ENCODE measurements at regions not wholly inside any gene's neighbourhood (a gene's known extent, or its start where the extent isn't known, plus 50 kb on each side); places are given as distances from the start of the nearest gene placed in this dataset.

GRCh38 chr6:91437315-91437729, 850.5 kb upstream of the MAP3K7 start:
- TF ChIP-seq, protein P1, sequence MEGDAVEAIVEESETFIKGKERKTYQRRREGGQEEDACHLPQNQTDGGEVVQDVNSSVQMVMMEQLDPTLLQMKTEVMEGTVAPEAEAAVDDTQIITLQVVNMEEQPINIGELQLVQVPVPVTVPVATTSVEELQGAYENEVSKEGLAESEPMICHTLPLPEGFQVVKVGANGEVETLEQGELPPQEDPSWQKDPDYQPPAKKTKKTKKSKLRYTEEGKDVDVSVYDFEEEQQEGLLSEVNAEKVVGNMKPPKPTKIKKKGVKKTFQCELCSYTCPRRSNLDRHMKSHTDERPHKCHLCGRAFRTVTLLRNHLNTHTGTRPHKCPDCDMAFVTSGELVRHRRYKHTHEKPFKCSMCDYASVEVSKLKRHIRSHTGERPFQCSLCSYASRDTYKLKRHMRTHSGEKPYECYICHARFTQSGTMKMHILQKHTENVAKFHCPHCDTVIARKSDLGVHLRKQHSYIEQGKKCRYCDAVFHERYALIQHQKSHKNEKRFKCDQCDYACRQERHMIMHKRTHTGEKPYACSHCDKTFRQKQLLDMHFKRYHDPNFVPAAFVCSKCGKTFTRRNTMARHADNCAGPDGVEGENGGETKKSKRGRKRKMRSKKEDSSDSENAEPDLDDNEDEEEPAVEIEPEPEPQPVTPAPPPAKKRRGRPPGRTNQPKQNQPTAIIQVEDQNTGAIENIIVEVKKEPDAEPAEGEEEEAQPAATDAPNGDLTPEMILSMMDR (IDR thresholded peaks at IDR 0.05; ENCODE audit: low read depth, low read length): no peak
- TF ChIP-seq EZH2phosphoT487 (IDR thresholded peaks at IDR 0.05; ENCODE audit: low read depth): no peak
- no peaks in the 10 kb centered on the region for H4K20me1 ChIP-seq (ENCODE audit: insufficient read depth, low read length)
- H3K9me3 ChIP-seq (ENCODE audit: insufficient read depth, low read length): no peaks in the 10 kb centered on the region
- H3K4me3 ChIP-seq (ENCODE audit: low read length): no peak overlapping the region
- no peak overlapping the region for H2AFZ ChIP-seq (ENCODE audit: low read depth, low read length)
- no peak overlapping the region for H3K9ac ChIP-seq (ENCODE audit: low read length)
- no peak overlapping the region for H3K4me2 ChIP-seq (ENCODE audit: low read length)
- H3K27me3 ChIP-seq (ENCODE audit: low read depth, low read length): no peaks in the 10 kb centered on the region
- H3K36me3 ChIP-seq (replicated peaks; ENCODE audit: low read depth, low read length): no peaks in the 10 kb centered on the region
- 0 out of 2 replicates have a peak, but pooled peaks cover 3% of the 10 kb centered on the region for H3K4me1 ChIP-seq (ENCODE audit: low read length)
- no peaks in the 10 kb centered on the region for H3K79me2 ChIP-seq (ENCODE audit: low read length)
- H3K27ac ChIP-seq (ENCODE audit: low read length): no peak overlapping the region

- Histone ChIP-seq H2AFZ (ENCODE audit: low read depth, low read length) (no peak overlapping the region), H4K20me1 (ENCODE audit: insufficient read depth, low read length) (no peaks in the 10 kb centered on the region), H3K9me3 (ENCODE audit: insufficient read depth, low read length) (no peaks in the 10 kb centered on the region), H3K4me2 (ENCODE audit: low read length) (no peak overlapping the region), H3K27me3 (ENCODE audit: low read depth, low read length) (no peaks in the 10 kb centered on the region), H3K4me1 (ENCODE audit: low read length) (0 out of 2 replicates have a peak, but pooled peaks cover 3% of the 10 kb centered on the region), H3K9ac (ENCODE audit: low read length) (no peak overlapping the region), H3K79me2 (ENCODE audit: low read length) (no peaks in the 10 kb centered on the region), H3K27ac (ENCODE audit: low read length) (no peak overlapping the region), H3K4me3 (ENCODE audit: low read length) (no peak overlapping the region), H3K36me3 (replicated peaks; ENCODE audit: low read depth, low read length) (no peaks in the 10 kb centered on the region)
- TF ChIP-seq EZH2phosphoT487 (IDR thresholded peaks at IDR 0.05; ENCODE audit: low read depth): no peak
- TF ChIP-seq, protein P1 (IDR thresholded peaks at IDR 0.05; ENCODE audit: low read depth, low read length): no peak
These were observed 849.6 kb upstream of the MAP3K7 start for GRCh38 chr6:91436448-91436847.

DNA sequence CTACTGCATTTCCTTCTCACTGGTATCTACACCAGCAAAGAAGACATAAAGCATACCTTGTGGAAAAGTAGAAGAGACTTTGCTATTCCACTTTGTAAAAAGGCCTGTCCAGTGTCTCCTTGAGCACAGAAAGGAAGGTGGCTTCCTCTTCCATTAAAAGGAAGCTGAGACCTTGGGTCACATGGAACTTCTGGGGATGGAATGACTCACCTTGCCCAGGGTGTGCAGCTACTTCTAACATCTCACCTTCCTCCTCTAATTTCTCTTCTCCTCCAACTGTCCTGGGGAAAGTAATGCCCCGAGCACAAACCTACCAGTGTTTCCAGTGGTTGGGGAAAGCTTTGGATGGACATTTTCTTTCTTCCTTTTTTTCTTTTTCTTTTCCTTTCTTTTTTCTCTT, 848.8 kb upstream of the MAP3K7 start:
- Histone ChIP-seq H3K9ac (ENCODE audit: low read length) (no peak overlapping the region), H3K27ac (ENCODE audit: low read length) (no peak overlapping the region), H3K79me2 (ENCODE audit: low read length) (no peaks in the 10 kb centered on the region), H3K36me3 (replicated peaks; ENCODE audit: low read depth, low read length) (no peaks in the 10 kb centered on the region), H4K20me1 (ENCODE audit: insufficient read depth, low read length) (no peaks in the 10 kb centered on the region), H3K27me3 (ENCODE audit: low read depth, low read length) (no peaks in the 10 kb centered on the region), H3K4me3 (ENCODE audit: low read length) (no peak overlapping the region), H3K4me2 (ENCODE audit: low read length) (no peak overlapping the region), H3K4me1 (ENCODE audit: low read length) (0 out of 2 replicates have a peak, but pooled peaks cover 3% of the 10 kb centered on the region), H2AFZ (ENCODE audit: low read depth, low read length) (no peak overlapping the region), H3K9me3 (ENCODE audit: insufficient read depth, low read length) (no peaks in the 10 kb centered on the region)
- TF ChIP-seq, protein P1 (IDR thresholded peaks at IDR 0.05; ENCODE audit: low read depth, low read length): no peak
- TF ChIP-seq EZH2phosphoT487 (IDR thresholded peaks at IDR 0.05; ENCODE audit: low read depth): no peak

GRCh38 chr6:91434576-91434975, 847.7 kb upstream of the MAP3K7 start:
- Histone ChIP-seq H3K27me3 (ENCODE audit: low read depth, low read length) (no peaks in the 10 kb centered on the region), H3K4me3 (ENCODE audit: low read length) (no peak overlapping the region), H3K36me3 (replicated peaks; ENCODE audit: low read depth, low read length) (no peaks in the 10 kb centered on the region), H3K4me2 (ENCODE audit: low read length) (no peak overlapping the region), H3K27ac (ENCODE audit: low read length) (no peak overlapping the region), H3K79me2 (ENCODE audit: low read length) (no peaks in the 10 kb centered on the region), H4K20me1 (ENCODE audit: insufficient read depth, low read length) (no peaks in the 10 kb centered on the region), H3K9ac (ENCODE audit: low read length) (no peak overlapping the region), H2AFZ (ENCODE audit: low read depth, low read length) (no peak overlapping the region), H3K4me1 (ENCODE audit: low read length) (0 out of 2 replicates have a peak, but pooled peaks cover 3% of the 10 kb centered on the region), H3K9me3 (ENCODE audit: insufficient read depth, low read length) (no peaks in the 10 kb centered on the region)
- TF ChIP-seq EZH2phosphoT487 (IDR thresholded peaks at IDR 0.05; ENCODE audit: low read depth): no peak
- TF ChIP-seq, protein P1 (IDR thresholded peaks at IDR 0.05; ENCODE audit: low read depth, low read length): no peak

All from OCI-LY3 (cell line).